RKO (cell line): ENCODE measurements at regions not wholly inside any gene's neighbourhood (a gene's known extent, or its start where the extent isn't known, plus 50 kb on each side); places are given as distances from the start of the nearest gene placed in this dataset.
"Not testable (repeated sequence)": the region's sequence is repeated elsewhere in the genome, so short reads cannot be mapped to it uniquely, and the experiment has no call there.

Experiments used
- DNase-seq: peaks from one replicate; pipeline ENCODE4 v3.0.0-alpha.2; 2016; ENCODE audit warnings: low spot score

GRCh38 chr3:68676136-68676535, 256.2 kb downstream of the TAFA4 start:
- DNase-seq: no peak

DNA sequence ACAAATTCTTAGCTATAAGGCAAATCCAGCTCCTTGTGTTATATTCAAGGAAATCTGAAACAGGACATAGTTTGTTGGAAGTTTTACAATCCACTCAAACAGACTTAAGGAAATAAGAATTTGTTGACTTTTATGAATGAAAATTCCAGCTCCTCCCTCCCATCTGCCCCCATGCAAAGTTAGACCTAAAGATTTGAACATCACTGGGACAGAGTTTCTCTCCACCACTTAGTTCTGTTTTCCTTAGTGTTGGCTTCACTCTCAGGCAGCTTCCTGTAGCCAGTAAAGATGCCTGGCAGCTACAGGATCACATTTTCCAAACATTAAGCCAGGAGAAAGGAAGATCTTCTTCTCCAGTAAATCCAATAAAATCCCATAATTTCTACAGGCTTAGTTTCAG, 265.0 kb downstream of the TAFA4 start:
- no peak for DNase-seq

DNA sequence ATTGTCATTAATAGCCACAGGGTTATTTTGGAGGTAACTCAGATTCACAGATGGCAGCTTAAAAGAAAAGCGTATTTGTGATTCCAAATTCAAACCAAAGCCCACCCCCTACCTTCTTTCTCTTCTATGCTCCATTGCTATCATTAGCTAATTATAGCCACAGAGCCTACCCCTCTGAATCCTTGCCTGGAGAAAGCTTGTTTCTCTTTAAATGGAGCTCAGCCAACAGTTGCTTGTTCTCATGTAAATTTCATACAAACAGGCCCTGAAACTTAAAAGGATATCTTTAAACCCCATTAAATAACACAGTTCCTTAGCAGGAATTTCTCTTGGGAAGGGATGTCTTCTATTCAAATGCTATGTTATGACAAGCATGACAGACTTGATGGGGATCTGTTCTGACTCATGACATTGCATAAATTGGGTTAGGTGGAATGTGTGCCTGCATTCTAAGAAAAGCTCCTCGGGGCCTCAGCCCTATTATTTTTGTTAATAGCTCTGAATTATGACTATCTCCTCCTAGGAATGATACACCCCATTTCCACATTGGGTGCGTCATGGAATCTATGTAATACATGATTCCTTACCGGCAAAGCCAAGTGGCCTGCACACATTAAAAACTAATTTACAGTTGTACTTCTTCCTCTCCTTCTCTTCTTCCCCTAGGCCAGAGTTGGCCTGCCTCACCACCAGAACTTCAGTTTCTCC, 265.8 kb downstream of the TAFA4 start:
- no peak for DNase-seq

DNA sequence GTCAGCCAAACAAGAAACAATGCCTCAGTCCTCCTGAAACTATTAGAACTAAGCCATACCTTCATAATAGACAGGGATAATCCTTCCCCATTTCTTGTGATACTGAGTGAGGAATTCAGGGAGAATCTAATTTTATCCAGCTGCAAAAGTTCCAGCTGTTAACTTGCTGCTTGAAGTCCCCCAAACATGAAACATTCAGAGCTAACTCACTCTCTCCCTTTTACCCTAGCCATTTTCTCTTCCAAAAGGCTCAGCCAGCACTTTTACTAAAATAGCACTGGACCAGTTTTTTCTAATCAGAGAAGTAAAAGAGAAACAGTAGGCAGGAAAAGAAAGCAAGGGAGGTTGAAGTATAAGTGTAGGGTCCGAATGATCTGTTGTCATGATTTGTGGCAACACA, 268.1 kb downstream of the TAFA4 start:
- no peak for DNase-seq

DNA sequence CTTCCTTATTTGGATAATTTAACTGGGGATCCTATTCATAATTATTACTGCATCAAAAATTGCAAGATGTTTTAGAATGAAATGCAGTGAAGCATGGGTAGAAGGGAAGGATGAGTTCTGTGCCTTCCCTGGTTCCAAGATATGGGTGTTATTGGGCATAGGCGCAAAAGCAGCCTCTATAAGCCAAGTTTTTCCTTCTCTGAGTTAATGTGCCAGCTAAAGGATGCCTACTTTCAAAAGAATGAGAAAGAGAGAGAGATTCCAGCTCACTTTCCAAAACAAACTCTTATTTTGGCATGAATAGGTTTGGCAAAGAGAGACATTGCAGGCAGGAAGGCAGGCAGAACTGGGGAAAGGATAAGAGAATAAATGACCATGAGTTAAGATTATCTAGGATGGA, 270.2 kb downstream of the TAFA4 start:
- no peak for DNase-seq

DNA sequence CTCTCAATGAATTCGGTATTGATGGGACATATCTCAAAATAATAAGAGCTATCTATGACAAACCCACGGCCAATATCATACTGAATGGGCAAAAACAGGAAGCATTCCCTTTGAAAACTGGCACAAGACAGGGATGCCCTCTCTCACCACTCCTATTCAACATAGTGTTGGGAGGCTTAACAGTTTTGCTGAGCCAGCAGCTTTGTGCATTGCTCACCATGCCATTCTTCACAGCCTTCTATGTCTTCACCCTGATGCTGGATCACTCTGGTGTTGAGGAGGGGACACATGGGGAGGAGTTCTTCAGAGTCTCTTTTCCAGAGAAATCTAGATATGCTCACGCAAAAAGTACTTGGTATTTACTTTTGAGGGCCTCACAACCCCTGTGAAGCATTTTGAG, 281.7 kb downstream of the TAFA4 start:
- not testable (repeated sequence) for DNase-seq

DNA sequence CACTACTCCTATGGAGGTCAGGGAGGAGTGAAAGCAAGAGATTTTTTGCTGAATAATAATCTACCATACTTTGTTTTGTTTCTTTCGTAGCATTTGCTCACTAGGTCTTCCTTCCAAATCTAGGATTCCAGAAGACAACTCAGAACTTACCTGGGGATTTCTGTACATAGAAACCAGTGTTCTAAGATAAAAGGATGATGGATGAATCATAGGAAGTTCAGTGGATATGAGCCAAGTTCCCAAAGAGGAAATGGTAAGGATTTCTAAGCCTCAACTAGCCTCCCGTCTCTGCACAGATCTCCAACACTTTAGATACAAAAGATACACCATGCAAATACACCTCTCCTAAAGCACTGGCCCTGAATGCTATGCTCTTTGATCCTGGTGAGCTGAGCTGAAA, 283.9 kb downstream of the TAFA4 start:
- no peak for DNase-seq

DNA sequence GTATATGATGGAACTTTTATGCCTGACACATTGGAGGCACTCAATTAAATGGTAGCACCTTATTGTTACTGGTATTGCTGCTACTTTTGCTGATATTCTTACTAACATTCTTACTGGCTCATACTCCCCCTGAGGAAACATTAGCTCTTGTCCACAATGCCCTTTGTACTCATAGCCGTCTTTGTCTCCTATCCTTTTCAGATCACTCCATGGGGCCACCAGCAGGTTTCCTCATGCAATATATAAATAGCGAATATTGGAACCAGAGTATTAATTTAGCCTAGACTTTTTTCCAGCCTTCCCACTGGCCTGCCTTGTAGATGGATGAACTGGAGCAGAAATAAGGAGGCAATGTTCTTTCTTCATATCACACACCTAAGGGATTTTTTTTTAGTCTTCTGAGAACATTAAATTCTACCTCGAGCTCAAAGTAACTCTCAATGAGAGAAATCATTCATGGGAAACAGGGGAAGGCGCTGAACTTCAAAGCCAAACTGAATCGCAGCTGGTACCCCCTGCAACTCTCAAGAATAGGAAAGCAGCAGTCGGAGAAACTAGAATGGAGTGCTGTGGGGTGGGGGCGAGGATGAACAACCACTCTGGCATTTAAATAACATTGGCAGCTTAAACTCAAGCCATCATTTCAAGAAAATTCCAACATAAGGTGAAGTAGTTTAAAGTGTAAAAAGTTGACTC, 300.3 kb downstream of the TAFA4 start:
- DNase-seq: no peak

GRCh38 chr3:68620211-68620610, 312.1 kb downstream of the TAFA4 start:
- no peak for DNase-seq

DNA sequence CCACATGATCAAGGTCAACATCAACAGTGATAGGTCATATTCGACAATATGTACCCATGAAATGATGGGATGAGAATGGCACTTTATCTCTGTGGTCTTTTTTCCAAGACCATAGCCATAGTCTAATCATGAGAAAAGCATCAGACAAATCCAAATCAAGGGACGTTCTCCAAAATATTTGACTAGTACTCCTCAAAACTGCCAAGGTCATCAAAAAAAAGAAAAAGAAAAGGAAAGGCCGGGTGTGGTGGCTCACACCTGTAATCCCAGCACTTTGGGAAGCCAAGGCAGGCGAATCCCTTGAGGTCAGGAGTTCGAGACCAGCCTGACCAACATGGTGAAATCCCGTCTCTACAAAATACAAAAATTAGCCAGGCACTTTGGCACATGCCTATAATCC, 318.3 kb downstream of the TAFA4 start:
- no peak for DNase-seq

DNA sequence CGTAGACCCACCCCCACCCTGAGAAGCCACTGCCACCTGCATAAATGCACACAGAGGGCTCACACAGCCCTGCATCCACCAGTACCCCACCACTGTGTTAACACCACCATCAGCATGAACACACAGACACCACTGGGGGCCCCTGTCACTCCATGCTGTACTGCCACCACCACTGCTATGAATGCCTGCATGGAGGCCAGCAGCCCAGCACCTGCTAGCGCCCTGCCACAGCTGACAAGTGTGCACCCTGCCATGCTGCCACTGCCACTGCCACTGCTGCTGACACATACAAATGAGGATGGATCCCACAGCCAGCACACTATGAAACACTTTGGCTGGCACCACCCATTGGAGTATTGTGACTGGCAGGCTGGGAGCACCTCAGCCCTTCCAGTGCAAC, 361.0 kb downstream of the TAFA4 start:
- no peak for DNase-seq

DNA sequence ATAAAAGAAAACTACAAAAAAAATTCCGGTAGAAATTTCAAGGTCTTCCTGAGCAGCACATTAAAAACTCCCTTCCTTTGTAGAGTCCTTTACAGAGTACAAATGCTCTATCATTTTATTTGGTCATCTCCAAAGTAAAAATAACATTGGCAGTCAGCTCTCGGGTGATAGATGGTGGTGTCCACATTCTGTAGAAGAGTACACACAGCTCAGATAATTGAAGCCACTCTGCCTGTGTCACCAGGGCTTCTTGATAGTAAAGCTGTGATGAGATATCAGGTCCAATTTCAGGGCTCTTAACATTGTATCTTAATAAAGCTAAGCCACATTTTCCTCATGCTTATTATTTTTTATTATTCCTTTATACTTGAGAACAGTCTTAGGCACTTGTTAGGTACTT, 371.6 kb downstream of the TAFA4 start:
- no peak for DNase-seq

GRCh38 chr3:68535782-68536181, 396.6 kb downstream of the TAFA4 start:
- no peak for DNase-seq

DNA sequence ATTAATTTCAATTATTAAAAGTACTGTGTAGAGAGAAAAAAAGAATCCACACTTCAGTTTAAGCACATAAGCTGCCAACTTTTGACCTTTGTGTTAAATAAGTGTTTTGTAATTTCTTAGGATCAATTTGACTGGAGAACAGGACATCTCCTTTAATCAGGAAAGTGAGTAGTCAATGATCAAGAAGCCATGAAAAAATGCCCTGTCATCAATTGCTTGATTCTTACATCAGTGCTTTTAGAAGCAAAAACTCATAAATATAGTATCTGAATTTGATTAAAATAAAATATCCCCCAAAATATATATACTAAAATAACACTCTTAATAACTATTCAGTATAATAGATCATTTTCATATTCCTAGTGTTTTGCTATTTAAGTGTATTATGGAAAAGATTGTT, 409.0 kb downstream of the TAFA4 start:
- DNase-seq: no peak

DNA sequence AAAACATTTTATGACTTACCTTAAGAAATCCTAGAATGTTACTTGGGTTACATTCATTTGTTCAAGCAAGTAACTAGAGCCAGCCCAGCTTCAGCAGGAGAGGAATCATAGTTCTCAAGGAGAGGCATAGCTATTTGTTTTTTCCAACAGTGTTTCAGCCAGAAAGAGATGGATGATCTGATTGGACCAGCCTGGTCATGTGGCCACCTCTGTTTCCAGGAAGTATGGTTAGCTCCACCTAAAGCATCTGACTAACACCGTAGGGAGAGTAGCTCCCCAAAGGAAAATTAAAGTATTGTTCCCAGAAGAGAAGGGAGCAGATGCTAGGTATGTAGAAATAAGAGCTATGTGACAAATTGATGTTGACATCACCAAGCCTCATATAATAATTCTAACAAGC, 417.1 kb downstream of the TAFA4 start:
- no peak for DNase-seq

DNA sequence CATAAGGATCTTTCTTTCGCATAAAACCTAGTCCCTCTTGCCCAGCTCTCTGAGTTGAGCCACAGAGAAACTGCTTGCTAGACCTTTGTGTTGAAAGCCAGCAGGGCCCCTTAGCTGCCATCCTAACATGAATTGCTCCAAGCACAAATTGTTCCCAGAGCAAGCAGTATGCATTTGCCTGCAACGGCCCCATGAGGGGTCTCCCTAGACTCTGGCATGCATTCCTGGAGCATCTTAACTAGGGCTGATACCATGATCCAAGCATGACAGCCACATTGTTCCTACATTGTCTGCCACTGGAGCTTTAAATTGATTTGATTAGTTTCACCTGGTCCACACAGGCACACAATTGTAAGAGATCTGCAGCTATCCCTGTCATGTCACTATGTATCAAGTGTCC, 428.1 kb downstream of the TAFA4 start:
- no peak for DNase-seq

DNA sequence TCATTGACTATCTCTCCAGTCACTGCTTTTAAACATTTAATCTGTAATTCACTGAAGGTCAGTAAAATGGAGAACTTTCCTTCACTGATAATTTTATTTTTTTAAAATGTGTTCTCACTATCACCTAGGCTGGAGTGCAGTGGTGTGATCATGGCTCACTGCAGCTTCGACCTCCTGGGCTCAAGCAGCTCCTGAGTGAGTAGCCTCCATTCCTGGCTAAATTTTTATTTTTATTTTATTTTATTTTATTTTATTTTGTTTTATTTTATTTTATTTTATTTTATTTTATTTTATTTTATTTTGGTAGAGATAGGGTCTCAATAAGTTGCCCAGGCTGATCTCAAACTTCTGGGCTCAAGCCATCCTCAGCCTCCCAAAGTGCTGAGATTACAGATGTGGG, 446.5 kb downstream of the TAFA4 start:
- not testable (repeated sequence) for DNase-seq

DNA sequence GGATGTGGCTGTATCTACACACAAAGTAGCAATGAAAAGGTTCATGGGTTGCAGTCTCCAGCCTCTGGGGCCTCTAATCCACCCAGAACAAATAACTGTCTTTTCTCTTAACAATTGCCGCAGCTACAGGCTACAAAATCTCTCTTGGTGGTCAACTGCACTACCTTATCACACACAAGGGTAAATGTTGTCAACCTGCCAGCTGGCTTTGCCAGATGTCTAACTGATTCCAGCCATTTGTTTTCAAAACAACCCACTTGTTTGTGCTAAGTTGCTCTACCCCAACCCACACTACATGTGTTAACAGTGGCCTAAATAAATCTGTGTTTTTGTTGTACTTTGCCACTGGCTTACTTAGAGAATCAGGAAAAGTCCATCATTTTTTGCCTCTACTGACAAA, 447.3 kb downstream of the TAFA4 start:
- DNase-seq: no peak

- DNase-seq: no peak
Observed at GRCh38 chr3:68483601-68484000, 448.7 kb downstream of the TAFA4 start.

DNA sequence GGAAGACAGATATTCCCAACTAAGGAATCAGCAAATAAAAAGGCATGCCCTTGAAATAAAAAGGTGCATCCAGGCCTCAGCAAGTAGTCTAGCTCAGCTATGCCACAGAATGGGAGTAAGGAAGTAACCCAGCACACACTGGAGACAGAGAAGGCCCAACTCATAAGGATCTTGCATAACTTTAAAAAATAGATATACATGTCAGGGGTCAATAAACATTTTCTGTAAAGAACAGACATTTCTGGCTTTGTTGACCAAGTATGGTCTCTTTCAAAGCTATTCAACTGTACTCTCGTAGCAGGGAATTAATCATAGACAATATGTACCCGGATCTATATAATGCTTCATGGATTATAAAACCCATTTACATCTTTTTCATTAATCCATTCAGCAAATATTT, 449.3 kb downstream of the TAFA4 start:
- no peak for DNase-seq

GRCh38 chr3:68482565-68482964, 449.8 kb downstream of the TAFA4 start:
- DNase-seq: no peak

DNA sequence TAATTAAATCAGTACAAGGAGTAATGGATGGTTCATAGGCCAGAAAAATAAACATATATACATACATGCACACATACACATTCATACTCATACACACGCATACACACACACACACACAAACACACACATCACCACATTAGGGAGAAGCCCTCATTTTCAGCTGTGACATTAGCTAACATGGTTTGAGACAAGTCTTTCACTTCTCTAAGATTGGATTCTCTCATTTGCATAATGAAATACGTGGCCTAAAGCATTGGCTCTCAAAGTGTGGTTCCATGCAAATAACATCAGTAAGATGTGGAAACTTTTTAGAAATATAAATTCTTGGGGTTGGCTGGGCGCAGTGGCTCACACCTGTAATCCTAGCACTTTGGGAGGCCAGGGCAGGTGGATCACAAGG, 452.6 kb downstream of the TAFA4 start:
- no peak for DNase-seq

- DNase-seq: no peak
Observed at GRCh38 chr3:68468695-68469375, 463.5 kb downstream of the TAFA4 start.
